OCI-LY1 (cell line): ENCODE measurements at regions not wholly inside any gene's neighbourhood (a gene's known extent, or its start where the extent isn't known, plus 50 kb on each side); places are given as distances from the start of the nearest gene placed in this dataset.

Experiments used
- CTCF ChIP-seq: fragments of 200-600 bp; sonication (generic), shearing (Covaris generic); IDR thresholded peaks from 2 replicates; pipeline ENCODE4 v1.5.1; 2017; ENCODE audit warnings: mild to moderate bottlenecking, antibody characterized with exemption, low read length, moderate library complexity, mixed read lengths
- EZH2 ChIP-seq: fragments of 200-600 bp; sonication (generic), shearing (Covaris generic); IDR thresholded peaks from 2 replicates; pipeline ENCODE4 v1.8.0; 2017; ENCODE audit warnings: borderline replicate concordance, mixed run types, mild to moderate bottlenecking, antibody characterized with exemption, low read length, moderate library complexity, mixed read lengths

DNA sequence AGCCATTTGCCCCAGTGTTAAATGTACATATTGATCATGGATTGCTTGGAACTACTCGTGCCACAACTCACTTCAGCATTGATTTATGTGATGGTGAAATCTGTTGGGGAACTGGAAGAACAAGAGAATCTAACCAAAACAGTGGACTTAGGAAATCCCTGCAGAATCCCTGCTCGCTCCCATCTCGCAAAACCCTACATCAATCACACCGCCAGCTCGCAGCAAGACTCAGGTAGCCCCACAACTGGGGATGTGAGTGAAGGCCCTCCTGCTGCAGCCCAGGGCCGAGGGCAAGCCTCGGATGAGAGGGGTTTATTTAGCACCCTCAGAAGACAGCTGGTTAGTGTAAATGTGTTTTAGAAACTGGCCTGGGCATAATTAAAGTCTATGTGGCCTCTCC is 171.6 kb downstream of the ANAPC1 start:
- TF ChIP-seq CTCF (no peak), EZH2 (no peak)
